HG03571 (cell line): ENCODE measurements at regions not wholly inside any gene's neighbourhood (a gene's known extent, or its start where the extent isn't known, plus 50 kb on each side); places are given as distances from the start of the nearest gene placed in this dataset.

ENCODE experiments used
- ATAC-seq: cut with Tn5 transposase; IDR thresholded peaks from one replicate; pipeline ENCODE4 v1.9.1; 2021; ENCODE audit not compliant: unreplicated experiment

DNA sequence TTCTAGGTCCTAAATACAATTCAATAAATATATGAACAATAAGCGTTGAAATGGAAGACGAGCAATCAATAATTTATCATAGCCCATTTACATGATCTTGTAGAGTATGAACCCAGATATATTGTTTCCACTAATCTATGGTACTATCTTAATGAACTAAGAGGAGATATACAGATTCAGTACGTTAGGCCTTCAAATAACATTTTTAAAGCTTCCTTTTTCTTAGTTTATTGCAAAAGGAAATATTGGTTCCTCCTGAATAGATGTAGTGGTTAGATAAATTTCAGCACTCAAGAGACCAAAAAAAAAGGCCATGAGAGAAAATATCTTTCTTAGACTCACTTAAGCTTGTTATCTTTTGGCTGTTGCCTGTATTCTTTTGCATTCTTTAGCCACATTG, 147.5 kb upstream of the PITX2 start:
- ATAC-seq, result no peak

- ATAC-seq, result no peak
Observed at GRCh38 chr4:110778521-110778920, 155.6 kb upstream of the PITX2 start.

GRCh38 chr4:110780538-110780937, 157.7 kb upstream of the PITX2 start:
- ATAC-seq, result no peak

GRCh38 chr4:110781944-110782343, 159.1 kb upstream of the PITX2 start:
- no peak for ATAC-seq

- ATAC-seq, result no peak
Observed at GRCh38 chr4:110787109-110787508, 164.2 kb upstream of the PITX2 start.

- no peak for ATAC-seq
Observed at GRCh38 chr4:110787707-110788106, 164.8 kb upstream of the PITX2 start.

- ATAC-seq, result no peak
Observed at GRCh38 chr4:110788302-110788701, 165.4 kb upstream of the PITX2 start.

GRCh38 chr4:110792036-110792435, 169.2 kb upstream of the PITX2 start:
- ATAC-seq, result no peak

DNA sequence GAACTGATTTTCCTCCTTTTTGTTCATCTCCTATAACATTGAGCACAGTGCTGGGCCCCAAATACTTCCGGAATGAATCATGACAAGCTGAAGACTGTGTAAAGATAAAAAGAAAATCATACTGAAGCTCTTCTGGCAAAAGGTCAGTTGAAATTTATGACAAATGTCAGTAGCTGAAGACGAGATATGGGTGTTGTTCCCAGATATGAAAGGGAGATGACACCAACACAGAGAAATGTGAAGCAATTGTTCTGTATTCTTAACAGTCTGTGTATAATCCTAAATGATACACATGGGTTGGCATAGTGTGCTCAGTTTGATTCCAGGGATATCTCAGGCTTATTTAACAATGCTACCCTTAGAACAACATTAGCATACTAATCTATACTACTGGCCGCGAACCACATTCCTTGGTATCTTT, 170.5 kb upstream of the PITX2 start:
- no peak for ATAC-seq

- no peak for ATAC-seq
Observed at GRCh38 chr4:110793890-110794554, 171.1 kb upstream of the PITX2 start.

DNA sequence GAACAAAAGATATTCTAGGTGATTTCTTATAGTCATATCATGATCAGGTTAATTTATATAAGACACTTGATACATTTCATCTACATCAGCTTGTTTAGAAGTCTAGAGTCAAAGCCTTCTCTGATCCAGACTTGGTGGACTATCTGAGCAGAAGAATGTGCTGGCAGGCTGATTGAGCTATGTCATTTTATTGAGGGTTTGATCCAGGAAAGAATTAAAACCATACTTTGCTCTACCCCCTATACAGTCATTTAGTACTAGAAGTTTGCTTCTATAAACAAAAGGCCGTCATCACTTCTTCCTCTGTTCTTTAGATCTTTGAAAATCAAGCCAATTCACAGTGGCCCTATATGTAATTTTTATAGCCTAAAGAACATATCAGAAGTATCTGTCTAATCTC, 173.1 kb upstream of the PITX2 start:
- ATAC-seq, result no peak

DNA sequence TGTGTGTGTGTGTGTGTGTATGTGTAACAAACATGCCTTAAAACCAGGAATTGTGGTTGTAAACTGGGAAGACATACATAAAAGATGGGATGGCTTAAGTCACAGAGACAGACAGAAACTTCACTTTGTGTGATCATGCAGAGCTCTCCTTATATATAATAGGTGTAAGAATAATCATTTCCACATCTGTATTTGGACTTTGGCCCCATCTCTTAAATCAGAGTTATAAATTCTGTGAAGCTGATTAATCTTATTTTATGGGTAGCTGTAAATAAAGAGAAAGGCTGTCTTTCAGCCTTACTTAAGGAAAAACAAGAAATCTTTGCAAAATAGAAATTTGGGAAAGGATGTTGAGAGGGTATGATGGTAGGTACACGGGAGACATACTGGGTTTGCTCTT, 174.6 kb upstream of the PITX2 start:
- no peak for ATAC-seq

DNA sequence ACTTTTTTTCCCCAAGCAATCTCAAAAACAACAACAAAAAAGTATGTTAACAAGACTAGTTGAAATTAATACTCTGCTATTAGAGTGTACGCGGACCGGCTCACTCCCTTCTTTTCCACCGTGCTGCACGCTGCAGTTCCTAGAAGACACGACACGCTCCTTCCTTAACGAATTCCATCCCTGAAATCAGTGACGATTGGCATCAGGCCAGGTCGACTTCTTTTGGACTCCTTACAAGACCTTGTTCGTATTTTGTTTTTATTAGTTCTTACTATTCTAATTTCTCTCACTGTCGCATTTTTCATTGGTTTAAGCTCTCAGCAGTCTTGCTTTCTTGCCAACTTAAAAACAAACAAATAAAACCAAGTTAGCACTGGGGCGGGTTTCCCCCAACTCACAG, 175.8 kb upstream of the PITX2 start:
- no peak for ATAC-seq

GRCh38 chr4:110799211-110799610, 176.3 kb upstream of the PITX2 start:
- no peak for ATAC-seq

DNA sequence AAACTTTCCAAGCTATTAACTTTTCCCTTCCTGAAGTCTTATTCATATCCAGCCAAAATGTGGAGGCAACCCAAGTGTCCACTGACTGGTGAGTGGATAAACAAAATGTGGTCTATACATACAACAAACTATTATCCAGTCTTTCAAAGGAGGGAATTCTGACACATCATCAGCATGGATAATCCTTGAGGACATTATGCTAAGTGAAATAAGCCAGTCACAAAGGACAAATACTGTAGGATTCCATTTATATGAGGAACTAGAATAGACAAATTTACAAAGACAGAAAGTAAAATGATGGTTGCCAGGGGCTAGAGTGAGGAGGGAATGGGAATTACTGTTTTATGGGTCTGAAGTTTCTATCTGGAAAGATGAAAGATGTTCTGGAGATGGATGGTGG, 178.7 kb upstream of the PITX2 start:
- no peak for ATAC-seq

DNA sequence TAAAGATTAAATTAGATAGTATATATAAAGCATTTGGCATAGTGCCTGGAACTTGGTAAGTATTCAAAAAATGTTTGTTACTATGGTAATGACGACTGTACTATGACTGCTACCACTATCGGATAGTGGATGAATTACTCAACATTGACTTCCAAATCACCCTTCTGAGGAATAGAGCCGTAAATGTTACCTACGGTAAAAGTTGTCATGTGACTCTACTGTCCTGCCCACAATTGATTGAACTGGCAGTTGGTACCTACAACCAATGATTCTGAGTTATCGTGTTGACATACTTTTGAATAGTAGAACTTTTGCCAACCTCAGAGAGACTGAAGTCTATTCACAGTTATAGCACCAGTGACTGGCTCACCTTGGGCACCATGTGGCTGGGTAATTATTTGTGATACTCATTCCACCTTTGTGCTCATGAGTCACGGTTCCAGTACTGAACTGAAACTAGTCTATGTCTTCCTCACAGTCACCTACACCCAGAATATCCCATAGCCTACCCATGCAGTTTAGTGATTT, 185.5 kb upstream of the PITX2 start:
- ATAC-seq, result peak; percentile 89

DNA sequence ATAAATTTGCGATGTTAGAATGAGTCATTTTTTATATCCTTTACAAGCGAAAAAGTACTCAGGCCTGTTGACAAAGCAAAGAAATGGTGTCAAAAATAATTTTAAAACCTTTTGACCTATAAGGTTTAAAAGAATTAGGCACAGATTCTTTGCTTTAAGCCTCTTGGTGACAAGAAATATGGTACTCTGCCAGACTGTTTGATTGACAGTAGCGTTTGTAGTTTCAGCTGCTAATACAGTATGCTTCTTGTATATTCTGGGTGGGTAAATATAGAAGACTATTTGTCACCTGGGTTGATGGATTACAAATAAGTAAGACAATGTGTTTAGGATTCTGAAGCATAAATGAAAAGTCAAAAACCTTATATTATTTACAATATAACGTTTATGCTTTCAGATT, 193.1 kb upstream of the PITX2 start:
- ATAC-seq, result no peak

GRCh38 chr4:110816367-110816766, 193.5 kb upstream of the PITX2 start:
- ATAC-seq, result no peak

GRCh38 chr4:110821186-110821585, 198.3 kb upstream of the PITX2 start:
- ATAC-seq, result no peak

DNA sequence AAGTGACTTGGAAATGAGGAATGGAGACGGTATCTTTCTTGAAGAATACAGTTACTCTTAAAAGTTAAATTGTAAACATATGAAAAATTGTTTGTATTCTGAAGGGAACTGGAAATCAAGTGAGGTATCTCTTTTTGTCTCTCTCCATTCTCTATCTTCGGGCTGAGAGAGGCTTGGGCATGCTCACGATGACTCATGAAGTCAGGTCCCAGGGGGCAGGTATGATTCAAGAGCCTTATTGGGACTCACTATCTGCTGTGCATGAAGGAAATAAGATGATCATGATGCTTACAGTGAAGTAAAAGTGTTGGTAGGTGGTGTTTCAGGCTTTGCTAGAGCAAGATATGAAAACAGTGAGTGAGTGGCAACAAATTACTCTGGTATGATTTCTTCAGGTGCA, 200.4 kb upstream of the PITX2 start:
- ATAC-seq, result peak; percentile 62

GRCh38 chr4:110824344-110824743, 201.5 kb upstream of the PITX2 start:
- no peak for ATAC-seq

DNA sequence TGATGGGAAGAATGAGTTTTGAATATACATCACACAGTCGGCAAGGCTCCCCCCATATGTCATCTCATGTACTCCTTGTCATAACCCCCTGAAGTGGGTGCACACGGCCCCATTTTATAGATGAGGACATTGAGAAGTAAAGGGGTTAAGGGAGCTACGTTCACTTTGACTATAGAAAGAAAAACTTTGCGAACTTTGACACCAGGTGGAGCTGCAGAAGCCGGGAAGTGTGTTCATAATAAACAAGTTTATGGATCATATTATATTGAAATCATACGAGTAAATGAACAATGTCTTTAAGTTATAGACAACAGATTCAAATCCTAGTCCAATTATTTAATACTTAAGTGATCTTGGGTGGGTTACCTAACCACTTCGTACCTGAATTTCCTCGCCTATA, 203.8 kb upstream of the PITX2 start:
- no peak for ATAC-seq

DNA sequence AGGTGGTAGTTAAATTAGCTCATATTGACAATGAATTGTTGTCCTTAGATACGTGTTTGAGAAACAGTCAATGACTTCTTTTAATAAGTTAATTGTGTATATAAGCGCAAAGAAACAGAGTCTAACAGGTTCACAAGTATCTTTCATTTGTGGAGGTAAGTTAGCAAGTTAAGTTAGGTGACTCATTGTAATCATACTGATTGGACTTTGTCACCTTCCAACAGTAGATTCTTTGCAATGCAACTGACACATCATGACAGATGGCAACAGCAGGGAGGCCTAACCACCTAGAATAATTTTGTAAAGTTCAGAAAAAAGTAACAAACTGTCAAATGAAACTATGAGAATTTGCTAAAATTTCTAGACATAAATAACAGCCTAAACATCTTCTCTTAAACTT, 207.6 kb upstream of the PITX2 start:
- no peak for ATAC-seq
